Ishikawa (cell line): ENCODE measurements at regions not wholly inside any gene's neighbourhood (a gene's known extent, or its start where the extent isn't known, plus 50 kb on each side); places are given as distances from the start of the nearest gene placed in this dataset.
A peak's percentile ranks its signal among the peaks of the same experiment; 100 is the strongest.

Experiments used
- CEBPB ChIP-seq: IDR thresholded peaks from 2 replicates; pipeline ENCODE4 v1.6.1; 2012
- CREB1 ChIP-seq: IDR thresholded peaks from 2 replicates; pipeline ENCODE4 v1.6.1; 2012; ENCODE audit warnings: low read depth
- EGR1 ChIP-seq: IDR thresholded peaks from 2 replicates; pipeline ENCODE4 v1.6.1; 2012
- EP300 ChIP-seq: IDR thresholded peaks from 2 replicates; pipeline ENCODE4 v1.6.1; 2012; ENCODE audit warnings: borderline replicate concordance
- FOXM1 ChIP-seq: IDR thresholded peaks from 2 replicates; pipeline ENCODE4 v1.6.1; 2012; ENCODE audit warnings: low read depth, borderline replicate concordance
- NFIC ChIP-seq: IDR thresholded peaks from 2 replicates; pipeline ENCODE4 v1.6.1; 2012
- RAD21 ChIP-seq: IDR thresholded peaks from 2 replicates; pipeline ENCODE4 v1.6.1; 2012; ENCODE audit warnings: low read depth
- REST ChIP-seq: IDR thresholded peaks from 2 replicates; pipeline ENCODE4 v1.6.1; 2012; ENCODE audit warnings: low read depth, mild to moderate bottlenecking
- TAF1 ChIP-seq: IDR thresholded peaks from 2 replicates; pipeline ENCODE4 v1.6.1; 2012; ENCODE audit warnings: low read depth, mild to moderate bottlenecking
- TCF12 ChIP-seq: IDR thresholded peaks from 2 replicates; pipeline ENCODE4 v1.6.1; 2012; ENCODE audit warnings: low read depth
- TEAD4 ChIP-seq: IDR thresholded peaks from 2 replicates; pipeline ENCODE4 v1.6.1; 2012
- USF1 ChIP-seq: IDR thresholded peaks from 2 replicates; pipeline ENCODE4 v1.6.1; 2012
- YY1 ChIP-seq: IDR thresholded peaks from 2 replicates; pipeline ENCODE4 v1.6.1; 2012; ENCODE audit warnings: low read depth
- ZBTB7A ChIP-seq: IDR thresholded peaks from 2 replicates; pipeline ENCODE4 v1.6.1; 2012; ENCODE audit warnings: low read depth
- TF ChIP-seq, protein P1 (sequence below): IDR thresholded peaks from 2 replicates; pipeline ENCODE4 v1.6.1; 2012

DNA sequence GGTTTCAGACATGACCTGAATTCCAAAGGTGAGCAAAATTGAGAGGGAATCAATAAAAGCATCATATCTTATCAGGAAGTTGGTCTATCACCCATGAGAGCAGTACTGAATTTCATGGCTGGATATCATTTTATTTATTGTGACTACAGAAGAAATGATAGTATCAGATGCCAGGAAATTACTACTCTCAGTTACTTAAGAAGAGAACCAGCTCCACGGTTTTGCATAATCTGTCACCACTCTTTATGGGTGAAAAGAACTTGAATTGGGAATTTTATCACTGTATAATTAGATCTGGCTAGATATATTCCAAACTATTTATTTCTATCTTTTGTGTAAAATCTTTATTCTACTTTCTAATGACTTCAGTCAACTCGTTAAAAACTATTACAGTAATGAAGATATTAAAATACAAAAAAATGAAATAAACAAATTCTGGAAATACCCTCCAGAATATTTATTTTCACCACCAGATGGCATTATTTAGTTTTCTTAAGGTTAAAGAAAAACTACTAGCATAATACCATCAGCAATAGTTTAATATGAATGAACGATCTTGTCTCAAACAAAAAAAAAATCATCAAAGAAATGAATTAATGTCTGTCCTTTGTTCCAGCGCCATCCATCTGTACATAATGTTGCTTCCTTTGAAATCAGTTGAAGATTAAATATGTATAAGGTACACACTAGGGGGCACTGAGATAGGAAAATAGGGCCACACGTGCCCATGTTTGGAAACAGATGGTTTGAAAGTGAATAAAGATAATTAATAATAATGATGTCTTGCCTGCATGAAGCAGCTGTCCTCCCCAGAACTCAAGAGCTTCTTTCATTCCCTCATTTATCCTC is 84.7 kb upstream of the SLCO6A1 start:
- TF ChIP-seq TAF1 (no peak), RAD21 (peak; percentile 49)

- TF ChIP-seq, protein P1, sequence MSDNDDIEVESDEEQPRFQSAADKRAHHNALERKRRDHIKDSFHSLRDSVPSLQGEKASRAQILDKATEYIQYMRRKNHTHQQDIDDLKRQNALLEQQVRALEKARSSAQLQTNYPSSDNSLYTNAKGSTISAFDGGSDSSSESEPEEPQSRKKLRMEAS = no peak
- TF ChIP-seq RAD21 (no peak), ZBTB7A (no peak), TCF12 (no peak), CREB1 (no peak), NFIC (no peak), TAF1 (no peak), CEBPB (no peak), EP300 (no peak), EGR1 (no peak), TEAD4 (no peak), USF1 (no peak), YY1 (no peak), REST (no peak)
These were observed 90.9 kb upstream of the SLCO6A1 start for GRCh38 chr5:102589661-102590060.

- no peak for TF ChIP-seq RAD21
These were observed 91.7 kb upstream of the SLCO6A1 start for GRCh38 chr5:102590467-102590866.

DNA sequence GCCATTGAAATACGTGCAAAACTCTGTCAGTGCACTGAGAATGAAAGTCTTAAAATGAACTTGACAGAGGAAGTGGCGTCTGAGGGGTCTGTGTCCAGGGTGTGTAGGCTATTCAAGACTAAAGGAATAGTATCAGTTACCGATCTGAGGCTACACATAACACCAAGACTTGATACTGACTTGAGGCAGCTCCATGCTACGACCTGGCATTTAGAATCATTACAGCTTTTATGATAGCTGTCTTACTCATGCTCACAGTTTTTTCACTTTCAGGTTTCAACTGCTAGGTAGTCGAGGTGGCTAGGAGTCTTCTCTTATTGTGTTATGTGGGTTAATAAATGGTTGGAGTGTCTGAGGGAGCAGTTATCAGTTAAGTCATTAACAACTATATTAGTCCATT is 92.8 kb upstream of the SLCO6A1 start:
- no peak for TF ChIP-seq FOXM1
- TF ChIP-seq YY1 = no peak
- TF ChIP-seq, protein P1 = no peak
- no peak for TF ChIP-seq TAF1
- no peak for TF ChIP-seq NFIC
- TF ChIP-seq REST = no peak
- no peak for TF ChIP-seq TEAD4
- TF ChIP-seq EP300 = no peak
- TF ChIP-seq RAD21 = no peak

DNA sequence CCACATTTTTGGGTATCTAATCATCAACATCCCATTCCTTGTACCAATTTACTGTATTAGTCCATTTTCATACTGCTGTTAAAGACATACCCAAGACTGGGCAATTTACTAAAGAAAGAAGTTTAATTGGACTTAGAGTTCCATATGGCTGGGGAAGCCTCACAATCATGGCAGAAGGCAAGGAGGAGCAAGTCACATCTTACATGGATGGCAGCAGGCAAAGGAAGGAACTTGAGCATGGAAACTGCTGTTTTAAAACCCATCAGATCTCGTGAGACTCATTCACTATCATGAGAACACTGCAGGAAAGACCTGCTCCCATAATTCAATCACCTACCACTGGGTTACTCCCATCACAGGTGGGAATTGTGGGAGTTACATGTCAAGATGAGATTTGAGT is 95.4 kb upstream of the SLCO6A1 start:
- TF ChIP-seq NFIC = no peak
- no peak for TF ChIP-seq RAD21
- no peak for TF ChIP-seq ZBTB7A
- TF ChIP-seq TCF12 = no peak
- no peak for TF ChIP-seq FOXM1
- no peak for TF ChIP-seq TAF1
- TF ChIP-seq TEAD4 = no peak
- TF ChIP-seq EP300 = no peak
- no peak for TF ChIP-seq YY1
- TF ChIP-seq, protein P1 = no peak
- TF ChIP-seq CEBPB = no peak
- no peak for TF ChIP-seq USF1
- no peak for TF ChIP-seq EGR1
- no peak for TF ChIP-seq CREB1
- no peak for TF ChIP-seq REST
